GM12878 (cell line): ENCODE measurements at regions not wholly inside any gene's neighbourhood (a gene's known extent, or its start where the extent isn't known, plus 50 kb on each side); places are given as distances from the start of the nearest gene placed in this dataset.

Source experiments
- CHD4 ChIP-seq: fragments of 200-600 bp; sonication (generic); IDR thresholded peaks from 2 replicates; pipeline ENCODE4 v1.6.1; 2016; ENCODE audit warnings: mild to moderate bottlenecking
- RAD51 ChIP-seq: fragments of 450-650 bp; IDR thresholded peaks from 2 replicates; pipeline ENCODE4 v1.6.1; 2016; ENCODE audit warnings: moderate library complexity, mild to moderate bottlenecking, inconsistent platforms
- TCF3 ChIP-seq: IDR thresholded peaks from 2 replicates; pipeline ENCODE4 v1.6.1; 2012; ENCODE audit warnings: low read depth, mild to moderate bottlenecking, low read length, borderline replicate concordance; ENCODE audit not compliant: insufficient read depth
- ZNF592 ChIP-seq: fragments of 450-650 bp; IDR thresholded peaks from 2 replicates; pipeline ENCODE4 v1.6.1; 2017; ENCODE audit warnings: mild to moderate bottlenecking, moderate library complexity
- TF ChIP-seq, protein P1 (sequence below): fragments of 450-650 bp; formaldehyde crosslinking; IDR thresholded peaks from 2 replicates; pipeline ENCODE4 v1.5.0; 2022; ENCODE audit warnings: mild to moderate bottlenecking, missing genetic modification characterization
- TF ChIP-seq, protein P2 (sequence below): fragments of 450-650 bp; conservative IDR thresholded peaks from 2 replicates; pipeline ENCODE4 v1.6.1; 2017; ENCODE audit warnings: mild to moderate bottlenecking, moderate library complexity
- TF ChIP-seq, protein P3 (sequence below): fragments of 450-650 bp; IDR thresholded peaks from 2 replicates; pipeline ENCODE4 v1.6.1; 2017; ENCODE audit warnings: mild to moderate bottlenecking, moderate library complexity
- TF ChIP-seq, protein P4 (sequence below): fragments of 450-650 bp; IDR thresholded peaks from 2 replicates; pipeline ENCODE4 v1.6.1; 2017; ENCODE audit warnings: borderline replicate concordance

DNA sequence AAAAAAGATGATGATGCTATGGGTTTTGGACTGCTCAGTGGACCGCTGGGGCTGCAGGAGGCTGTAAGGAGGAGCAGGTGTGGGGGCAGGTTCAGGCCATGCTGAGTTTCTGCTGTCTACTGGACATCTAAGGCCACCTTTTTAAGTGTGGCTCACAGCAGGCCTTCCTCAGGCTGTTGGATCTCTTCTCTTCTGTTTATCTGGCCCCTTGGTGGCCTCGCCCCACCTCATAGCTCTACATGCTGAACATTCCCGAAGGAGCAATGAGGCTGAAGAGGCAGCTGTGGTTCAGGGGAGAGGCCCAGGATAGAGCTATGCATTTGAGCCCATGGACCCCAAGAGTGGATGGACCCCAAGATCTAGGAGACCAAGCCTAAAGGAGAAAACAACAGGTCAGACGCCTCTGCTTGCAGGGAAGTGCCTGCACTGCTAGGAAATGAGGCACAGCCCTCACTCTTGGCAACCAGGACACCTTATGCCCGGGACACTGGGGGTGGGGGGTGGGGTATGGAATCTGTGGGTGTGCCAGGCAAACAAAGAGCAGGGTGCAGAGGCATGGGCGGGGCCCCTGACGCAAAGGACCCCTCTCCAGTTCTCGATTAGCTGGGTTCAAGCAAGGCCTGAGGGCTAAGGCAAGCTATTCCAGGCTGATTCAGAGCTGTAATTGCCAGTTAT lies 168.9 kb downstream of the BCOR start (continued):
- TF ChIP-seq, protein P1, sequence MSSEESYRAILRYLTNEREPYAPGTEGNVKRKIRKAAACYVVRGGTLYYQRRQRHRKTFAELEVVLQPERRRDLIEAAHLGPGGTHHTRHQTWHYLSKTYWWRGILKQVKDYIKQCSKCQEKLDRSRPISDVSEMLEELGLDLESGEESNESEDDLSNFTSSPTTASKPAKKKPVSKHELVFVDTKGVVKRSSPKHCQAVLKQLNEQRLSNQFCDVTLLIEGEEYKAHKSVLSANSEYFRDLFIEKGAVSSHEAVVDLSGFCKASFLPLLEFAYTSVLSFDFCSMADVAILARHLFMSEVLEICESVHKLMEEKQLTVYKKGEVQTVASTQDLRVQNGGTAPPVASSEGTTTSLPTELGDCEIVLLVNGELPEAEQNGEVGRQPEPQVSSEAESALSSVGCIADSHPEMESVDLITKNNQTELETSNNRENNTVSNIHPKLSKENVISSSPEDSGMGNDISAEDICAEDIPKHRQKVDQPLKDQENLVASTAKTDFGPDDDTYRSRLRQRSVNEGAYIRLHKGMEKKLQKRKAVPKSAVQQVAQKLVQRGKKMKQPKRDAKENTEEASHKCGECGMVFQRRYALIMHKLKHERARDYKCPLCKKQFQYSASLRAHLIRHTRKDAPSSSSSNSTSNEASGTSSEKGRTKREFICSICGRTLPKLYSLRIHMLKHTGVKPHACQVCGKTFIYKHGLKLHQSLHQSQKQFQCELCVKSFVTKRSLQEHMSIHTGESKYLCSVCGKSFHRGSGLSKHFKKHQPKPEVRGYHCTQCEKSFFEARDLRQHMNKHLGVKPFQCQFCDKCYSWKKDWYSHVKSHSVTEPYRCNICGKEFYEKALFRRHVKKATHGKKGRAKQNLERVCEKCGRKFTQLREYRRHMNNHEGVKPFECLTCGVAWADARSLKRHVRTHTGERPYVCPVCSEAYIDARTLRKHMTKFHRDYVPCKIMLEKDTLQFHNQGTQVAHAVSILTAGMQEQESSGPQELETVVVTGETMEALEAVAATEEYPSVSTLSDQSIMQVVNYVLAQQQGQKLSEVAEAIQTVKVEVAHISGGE (CRISPR knock-in tag), result no peak
- no peak for TF ChIP-seq RAD51
- TF ChIP-seq, protein P2, sequence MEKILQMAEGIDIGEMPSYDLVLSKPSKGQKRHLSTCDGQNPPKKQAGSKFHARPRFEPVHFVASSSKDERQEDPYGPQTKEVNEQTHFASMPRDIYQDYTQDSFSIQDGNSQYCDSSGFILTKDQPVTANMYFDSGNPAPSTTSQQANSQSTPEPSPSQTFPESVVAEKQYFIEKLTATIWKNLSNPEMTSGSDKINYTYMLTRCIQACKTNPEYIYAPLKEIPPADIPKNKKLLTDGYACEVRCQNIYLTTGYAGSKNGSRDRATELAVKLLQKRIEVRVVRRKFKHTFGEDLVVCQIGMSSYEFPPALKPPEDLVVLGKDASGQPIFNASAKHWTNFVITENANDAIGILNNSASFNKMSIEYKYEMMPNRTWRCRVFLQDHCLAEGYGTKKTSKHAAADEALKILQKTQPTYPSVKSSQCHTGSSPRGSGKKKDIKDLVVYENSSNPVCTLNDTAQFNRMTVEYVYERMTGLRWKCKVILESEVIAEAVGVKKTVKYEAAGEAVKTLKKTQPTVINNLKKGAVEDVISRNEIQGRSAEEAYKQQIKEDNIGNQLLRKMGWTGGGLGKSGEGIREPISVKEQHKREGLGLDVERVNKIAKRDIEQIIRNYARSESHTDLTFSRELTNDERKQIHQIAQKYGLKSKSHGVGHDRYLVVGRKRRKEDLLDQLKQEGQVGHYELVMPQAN, result no peak
- no peak for TF ChIP-seq CHD4
- no peak for TF ChIP-seq ZNF592
- no peak for TF ChIP-seq TCF3
- TF ChIP-seq, protein P3, sequence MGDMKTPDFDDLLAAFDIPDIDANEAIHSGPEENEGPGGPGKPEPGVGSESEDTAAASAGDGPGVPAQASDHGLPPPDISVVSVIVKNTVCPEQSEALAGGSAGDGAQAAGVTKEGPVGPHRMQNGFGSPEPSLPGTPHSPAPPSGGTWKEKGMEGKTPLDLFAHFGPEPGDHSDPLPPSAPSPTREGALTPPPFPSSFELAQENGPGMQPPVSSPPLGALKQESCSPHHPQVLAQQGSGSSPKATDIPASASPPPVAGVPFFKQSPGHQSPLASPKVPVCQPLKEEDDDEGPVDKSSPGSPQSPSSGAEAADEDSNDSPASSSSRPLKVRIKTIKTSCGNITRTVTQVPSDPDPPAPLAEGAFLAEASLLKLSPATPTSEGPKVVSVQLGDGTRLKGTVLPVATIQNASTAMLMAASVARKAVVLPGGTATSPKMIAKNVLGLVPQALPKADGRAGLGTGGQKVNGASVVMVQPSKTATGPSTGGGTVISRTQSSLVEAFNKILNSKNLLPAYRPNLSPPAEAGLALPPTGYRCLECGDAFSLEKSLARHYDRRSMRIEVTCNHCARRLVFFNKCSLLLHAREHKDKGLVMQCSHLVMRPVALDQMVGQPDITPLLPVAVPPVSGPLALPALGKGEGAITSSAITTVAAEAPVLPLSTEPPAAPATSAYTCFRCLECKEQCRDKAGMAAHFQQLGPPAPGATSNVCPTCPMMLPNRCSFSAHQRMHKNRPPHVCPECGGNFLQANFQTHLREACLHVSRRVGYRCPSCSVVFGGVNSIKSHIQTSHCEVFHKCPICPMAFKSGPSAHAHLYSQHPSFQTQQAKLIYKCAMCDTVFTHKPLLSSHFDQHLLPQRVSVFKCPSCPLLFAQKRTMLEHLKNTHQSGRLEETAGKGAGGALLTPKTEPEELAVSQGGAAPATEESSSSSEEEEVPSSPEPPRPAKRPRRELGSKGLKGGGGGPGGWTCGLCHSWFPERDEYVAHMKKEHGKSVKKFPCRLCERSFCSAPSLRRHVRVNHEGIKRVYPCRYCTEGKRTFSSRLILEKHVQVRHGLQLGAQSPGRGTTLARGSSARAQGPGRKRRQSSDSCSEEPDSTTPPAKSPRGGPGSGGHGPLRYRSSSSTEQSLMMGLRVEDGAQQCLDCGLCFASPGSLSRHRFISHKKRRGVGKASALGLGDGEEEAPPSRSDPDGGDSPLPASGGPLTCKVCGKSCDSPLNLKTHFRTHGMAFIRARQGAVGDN, result no peak
- TF ChIP-seq, protein P4, sequence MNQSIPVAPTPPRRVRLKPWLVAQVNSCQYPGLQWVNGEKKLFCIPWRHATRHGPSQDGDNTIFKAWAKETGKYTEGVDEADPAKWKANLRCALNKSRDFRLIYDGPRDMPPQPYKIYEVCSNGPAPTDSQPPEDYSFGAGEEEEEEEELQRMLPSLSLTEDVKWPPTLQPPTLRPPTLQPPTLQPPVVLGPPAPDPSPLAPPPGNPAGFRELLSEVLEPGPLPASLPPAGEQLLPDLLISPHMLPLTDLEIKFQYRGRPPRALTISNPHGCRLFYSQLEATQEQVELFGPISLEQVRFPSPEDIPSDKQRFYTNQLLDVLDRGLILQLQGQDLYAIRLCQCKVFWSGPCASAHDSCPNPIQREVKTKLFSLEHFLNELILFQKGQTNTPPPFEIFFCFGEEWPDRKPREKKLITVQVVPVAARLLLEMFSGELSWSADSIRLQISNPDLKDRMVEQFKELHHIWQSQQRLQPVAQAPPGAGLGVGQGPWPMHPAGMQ, result no peak
